BE2C (cell line): ENCODE measurements at regions not wholly inside any gene's neighbourhood (a gene's known extent, or its start where the extent isn't known, plus 50 kb on each side); places are given as distances from the start of the nearest gene placed in this dataset.

ENCODE experiments used
- DNase-seq: peaks from one replicate; pipeline ENCODE4 v3.0.0-alpha.2; 2020
- H3K27me3 ChIP-seq: fragments of 250-450 bp; sonication (Bioruptor Pico); 2 replicates; pipeline ENCODE4 v1.5.1; 2020; ENCODE audit warnings: mild to moderate bottlenecking
- H3K36me3 ChIP-seq: fragments of 250-450 bp; sonication (Bioruptor Pico); 2 replicates; pipeline ENCODE4 v1.5.1; 2020; ENCODE audit warnings: mild to moderate bottlenecking
- H3K4me1 ChIP-seq: fragments of 250-450 bp; sonication (Bioruptor Pico); 2 replicates; pipeline ENCODE4 v1.5.1; 2020
- H3K4me3 ChIP-seq: 2 replicates; pipeline ENCODE4 v1.5.1; 2011; ENCODE audit warnings: low read depth, low read length
- H3K9me3 ChIP-seq: fragments of 250-450 bp; sonication (Bioruptor Pico); 2 replicates; pipeline ENCODE4 v1.5.1; 2020
- CTCF ChIP-seq: IDR thresholded peaks from 2 replicates; pipeline ENCODE4 v1.5.1; 2012; ENCODE audit warnings: mild to moderate bottlenecking, low read depth, low read length

DNA sequence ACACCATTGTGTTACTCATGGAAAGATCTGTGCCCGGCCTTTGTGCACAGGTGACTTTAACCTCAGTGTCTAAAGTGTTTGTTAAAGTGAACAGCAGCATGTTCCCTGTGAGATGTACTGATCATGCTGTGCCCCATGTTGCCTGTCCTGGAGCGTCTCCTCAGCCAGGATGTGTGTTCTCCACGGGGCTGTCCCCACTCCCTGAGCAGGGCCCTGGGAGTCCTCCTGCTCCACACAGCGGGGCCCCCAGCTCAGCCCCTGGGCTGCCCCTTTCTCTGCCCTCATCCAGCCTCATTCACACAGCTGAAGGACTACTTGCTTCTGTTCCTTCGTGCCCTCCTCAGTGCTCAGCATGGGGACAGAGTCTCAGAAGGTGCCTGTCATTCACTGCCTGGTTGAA is 131.5 kb downstream of the SLC38A6 start:
- Histone ChIP-seq H3K4me1 (no peaks in the 10 kb centered on the region), H3K9me3 (no peaks in the 10 kb centered on the region), H3K27me3 (no peaks in the 10 kb centered on the region), H3K4me3 (no peak overlapping the region), H3K36me3 (no peaks in the 10 kb centered on the region)
- no peak for DNase-seq
- TF ChIP-seq CTCF: no peak

DNA sequence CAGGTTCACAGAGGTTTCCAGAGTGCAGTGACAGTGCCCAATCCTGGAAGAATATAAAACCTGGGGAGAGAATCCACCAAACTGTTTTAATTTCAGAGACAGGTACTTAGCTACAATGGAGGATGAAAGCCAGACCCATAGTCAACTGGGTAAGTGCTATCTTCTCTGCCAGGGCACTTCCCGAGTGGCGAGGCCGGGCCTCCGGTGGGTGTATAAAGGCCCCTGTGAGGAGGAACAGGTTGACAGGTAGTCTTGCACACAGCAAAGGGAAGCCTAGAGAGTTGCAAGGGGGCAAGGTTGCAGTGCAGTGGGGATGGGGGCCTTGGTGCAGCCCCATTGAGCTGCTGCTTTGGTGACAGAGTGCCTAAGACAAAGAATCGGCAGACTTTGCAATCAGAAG is 130.7 kb downstream of the SLC38A6 start:
- Histone ChIP-seq H3K9me3 (no peaks in the 10 kb centered on the region), H3K4me1 (no peaks in the 10 kb centered on the region), H3K36me3 (no peaks in the 10 kb centered on the region), H3K4me3 (no peak overlapping the region), H3K27me3 (no peaks in the 10 kb centered on the region)
- DNase-seq: no peak
- TF ChIP-seq CTCF: no peak

- H3K4me3 ChIP-seq: no peak overlapping the region
- DNase-seq: no peak
- H3K4me1 ChIP-seq: no peaks in the 10 kb centered on the region
- no peaks in the 10 kb centered on the region for H3K36me3 ChIP-seq
- H3K9me3 ChIP-seq: no peaks in the 10 kb centered on the region
- no peak for TF ChIP-seq CTCF
- H3K27me3 ChIP-seq: no peaks in the 10 kb centered on the region
Observed at GRCh38 chr14:61111209-61111665, 130.2 kb downstream of the SLC38A6 start.

DNA sequence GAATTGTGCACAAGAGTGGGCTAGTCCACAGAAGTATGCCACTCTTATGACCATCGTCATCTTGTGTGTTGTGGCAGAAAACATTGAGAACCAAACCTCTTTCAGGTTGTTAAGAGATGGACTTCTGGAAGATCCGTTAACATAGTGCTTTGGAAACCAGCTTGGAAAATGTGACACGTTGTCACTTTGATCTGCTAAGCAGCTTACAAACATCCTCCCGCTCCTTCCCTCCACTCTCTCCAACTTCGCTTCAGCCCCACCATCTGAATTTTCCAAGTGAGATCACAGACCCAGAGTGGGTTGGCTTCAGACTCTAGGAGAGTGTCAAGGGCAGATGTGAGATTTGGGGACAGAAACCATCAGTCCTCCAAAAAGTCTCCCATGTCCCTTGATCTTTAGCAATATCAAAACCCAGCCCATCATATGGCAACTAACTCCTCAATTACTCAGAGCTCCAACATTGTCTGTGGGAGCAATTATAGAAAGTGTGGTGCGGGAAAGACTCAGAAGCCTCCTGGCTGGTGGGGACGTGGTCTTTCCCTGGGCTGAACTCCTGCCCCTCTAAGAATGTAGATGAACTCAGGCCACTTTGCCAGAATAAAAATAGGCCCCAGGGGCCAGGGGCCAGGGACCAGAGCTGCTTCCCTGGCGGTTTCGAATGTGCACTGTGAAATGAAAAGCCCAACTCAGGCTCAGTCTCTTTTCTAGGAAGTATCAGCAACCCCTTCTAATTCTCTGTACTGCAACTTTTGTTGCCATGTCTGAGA is 129.5 kb downstream of the SLC38A6 start:
- Histone ChIP-seq H3K4me1 (no peaks in the 10 kb centered on the region), H3K9me3 (no peaks in the 10 kb centered on the region), H3K27me3 (no peaks in the 10 kb centered on the region), H3K4me3 (no peak overlapping the region), H3K36me3 (no peaks in the 10 kb centered on the region)
- no peak for TF ChIP-seq CTCF
- DNase-seq: no peak

DNA sequence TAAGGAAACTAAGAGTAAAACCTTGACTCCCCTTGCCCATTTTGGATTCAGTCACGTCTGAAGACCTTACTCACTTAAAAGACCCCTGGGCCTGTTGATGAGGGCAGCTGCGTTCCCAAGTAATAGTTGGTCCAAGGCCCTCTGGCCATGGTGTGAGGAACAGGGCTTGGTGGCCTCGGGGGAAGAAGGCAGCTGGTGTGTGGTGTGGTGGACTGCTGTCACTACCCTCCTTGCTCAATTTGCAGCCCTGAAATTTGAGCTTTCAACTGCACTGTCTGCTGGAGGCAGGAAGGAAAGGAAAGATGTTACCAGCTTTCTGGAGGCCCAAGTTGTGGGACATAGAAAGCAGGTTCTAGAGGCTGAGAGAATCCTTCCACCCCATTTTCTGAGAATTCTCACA is 128.2 kb downstream of the SLC38A6 start:
- Histone ChIP-seq H3K4me3 (no peak overlapping the region), H3K4me1 (no peaks in the 10 kb centered on the region), H3K27me3 (no peaks in the 10 kb centered on the region), H3K36me3 (no peaks in the 10 kb centered on the region), H3K9me3 (no peaks in the 10 kb centered on the region)
- no peak for DNase-seq
- no peak for TF ChIP-seq CTCF

GRCh38 chr14:61108496-61109141 is 127.6 kb downstream of the SLC38A6 start:
- DNase-seq: no peak
- no peak for TF ChIP-seq CTCF
- H3K4me3 ChIP-seq: no peak overlapping the region
- H3K36me3 ChIP-seq: no peaks in the 10 kb centered on the region
- H3K9me3 ChIP-seq: no peaks in the 10 kb centered on the region
- no peaks in the 10 kb centered on the region for H3K4me1 ChIP-seq
- no peaks in the 10 kb centered on the region for H3K27me3 ChIP-seq
